OCI-LY7 (cell line): ENCODE measurements at regions not wholly inside any gene's neighbourhood (a gene's known extent, or its start where the extent isn't known, plus 50 kb on each side); places are given as distances from the start of the nearest gene placed in this dataset.

Source experiments
- BruUV-seq: library from RNA; stranded (reverse); fragments of 400-500 nt; replicated peaks from 2 replicates; lab custom pipeline; 2021; lab: Mats Ljungman, UMichigan
- CTCF ChIA-PET: fragments of 300-600 bp; sonication (Branson Sonifier 250); formaldehyde crosslinking; loops from one replicate; lab custom pipeline; 2022; ENCODE audit warnings: antibody characterized with exemption; ENCODE audit not compliant: unreplicated experiment; lab: Charles Lee
- POLR2A ChIA-PET: fragments of 300-600 bp; sonication (Branson Sonifier 250); formaldehyde crosslinking; loops from one replicate; lab custom pipeline; 2022; ENCODE audit warnings: antibody characterized with exemption; lab: Charles Lee
- DNase-seq: peaks from one replicate; pipeline ENCODE4 v3.0.0-alpha.2; 2015; ENCODE audit warnings: low spot score
- H2AFZ ChIP-seq: fragments of 200-600 bp; sonication (generic), shearing (Covaris generic); 2 replicates; pipeline ENCODE4 v1.6.1; 2014; ENCODE audit warnings: mild to moderate bottlenecking, antibody characterized with exemption, low read length, moderate library complexity
- H3K27ac ChIP-seq: fragments of 200-600 bp; sonication (generic); 2 replicates; pipeline ENCODE4 v1.5.1; 2014; ENCODE audit warnings: mixed run types, low read depth, mild to moderate bottlenecking, moderate library complexity, low read length, inconsistent platforms; ENCODE audit not compliant: poor library complexity, severe bottlenecking
- H3K36me3 ChIP-seq: fragments of 200-600 bp; sonication (generic); 2 replicates; pipeline ENCODE4 v1.6.1; 2014; ENCODE audit warnings: mild to moderate bottlenecking, antibody characterized with exemption, low read length, moderate library complexity, mixed read lengths; ENCODE audit not compliant: insufficient read depth
- H3K4me1 ChIP-seq: fragments of 200-600 bp; sonication (generic); 2 replicates; pipeline ENCODE4 v1.5.1; 2014; ENCODE audit warnings: mild to moderate bottlenecking, low read length; ENCODE audit not compliant: insufficient read depth, poor library complexity, severe bottlenecking
- H3K4me2 ChIP-seq: fragments of 200-600 bp; sonication (generic); 2 replicates; pipeline ENCODE4 v1.6.1; 2014; ENCODE audit warnings: mild to moderate bottlenecking, low read length
- H3K4me3 ChIP-seq: fragments of 200-600 bp; sonication (generic); 2 replicates; pipeline ENCODE4 v1.5.1; 2014; ENCODE audit warnings: mild to moderate bottlenecking, low read depth, low read length; ENCODE audit not compliant: poor library complexity, severe bottlenecking
- H3K79me2 ChIP-seq: fragments of 200-600 bp; sonication (generic); 2 replicates; pipeline ENCODE4 v1.6.1; 2016; ENCODE audit warnings: low read depth, mild to moderate bottlenecking, low read length, moderate library complexity, mixed read lengths; ENCODE audit not compliant: insufficient read depth
- H3K9me2 ChIP-seq: fragments of 200-600 bp; sonication (generic); 2 replicates; pipeline ENCODE4 v1.6.1; 2016; ENCODE audit warnings: mild to moderate bottlenecking, low read length, mixed read lengths; ENCODE audit not compliant: insufficient read depth
- H3K9me3 ChIP-seq: fragments of 200-600 bp; sonication (generic); 2 replicates; pipeline ENCODE4 v1.6.1; 2014; ENCODE audit warnings: mild to moderate bottlenecking, mixed run types, low read length, mixed read lengths
- H4K20me1 ChIP-seq: fragments of 200-600 bp; sonication (generic); 2 replicates; pipeline ENCODE4 v1.6.1; 2014; ENCODE audit warnings: mild to moderate bottlenecking, antibody characterized with exemption, low read length, moderate library complexity, mixed read lengths; ENCODE audit not compliant: insufficient read depth
- EZH2phosphoT487 ChIP-seq: fragments of 200-600 bp; sonication (generic); IDR thresholded peaks from 2 replicates; pipeline ENCODE4 v1.6.1; 2018; ENCODE audit warnings: low read depth, borderline replicate concordance, mild to moderate bottlenecking, mixed run types, antibody characterized with exemption, low read length, moderate library complexity, mixed read lengths
- intact Hi-C: fragments of 100-400 bp; cut with micrococcal nuclease; formaldehyde crosslinking; loops from one replicate; pipeline ENCODE4 v1.10.0; 2022; ENCODE audit not compliant: unreplicated experiment
- TF ChIP-seq, protein P1 (sequence below): fragments of 200-600 bp; sonication (generic); conservative IDR thresholded peaks from 2 replicates; pipeline ENCODE4 v1.5.1; 2014; ENCODE audit warnings: mild to moderate bottlenecking, antibody characterized with exemption, low read length, moderate library complexity, mixed read lengths

DNA sequence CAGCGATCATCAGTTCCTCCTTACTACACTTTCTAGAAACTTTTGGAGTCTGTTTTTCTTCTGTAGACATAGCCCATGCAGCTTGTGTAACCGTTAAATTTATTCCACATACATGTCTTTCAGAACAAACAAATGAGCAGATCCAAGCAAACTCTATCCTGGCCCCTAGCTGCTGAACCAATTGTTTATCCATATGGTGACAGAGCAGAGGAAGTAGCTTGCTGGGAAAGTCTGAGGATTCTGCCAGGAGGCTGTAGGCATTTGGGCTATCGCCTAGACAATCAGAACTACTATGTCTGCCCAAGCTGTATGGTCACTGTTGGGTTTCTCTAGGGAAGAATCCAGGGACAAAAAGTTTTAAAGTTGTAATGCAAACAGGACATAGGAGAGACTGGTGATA lies 343.7 kb downstream of the SPRY2 start:
- POLR2A ChIA-PET: interaction anchor here (0.6 to 0.7 kb wide), 2 partner anchors 223 to 895 kb away, joined by 3 to 6 read pairs; no protein-coding TSS in a partner anchor
- Histone ChIP-seq H3K4me3 (no peak overlapping the region), H3K27ac (no peak overlapping the region), H3K9me3 (no peaks in the 10 kb centered on the region), H2AFZ (no peak overlapping the region), H3K4me1 (no peaks in the 10 kb centered on the region), H3K79me2 (no peaks in the 10 kb centered on the region), H3K4me2 (no peak overlapping the region), H4K20me1 (no peaks in the 10 kb centered on the region), H3K9me2 (no peaks in the 10 kb centered on the region), H3K36me3 (no peaks in the 10 kb centered on the region)
- CTCF ChIA-PET: no interaction called here
- TF ChIP-seq EZH2phosphoT487: no peak
- TF ChIP-seq, protein P1, sequence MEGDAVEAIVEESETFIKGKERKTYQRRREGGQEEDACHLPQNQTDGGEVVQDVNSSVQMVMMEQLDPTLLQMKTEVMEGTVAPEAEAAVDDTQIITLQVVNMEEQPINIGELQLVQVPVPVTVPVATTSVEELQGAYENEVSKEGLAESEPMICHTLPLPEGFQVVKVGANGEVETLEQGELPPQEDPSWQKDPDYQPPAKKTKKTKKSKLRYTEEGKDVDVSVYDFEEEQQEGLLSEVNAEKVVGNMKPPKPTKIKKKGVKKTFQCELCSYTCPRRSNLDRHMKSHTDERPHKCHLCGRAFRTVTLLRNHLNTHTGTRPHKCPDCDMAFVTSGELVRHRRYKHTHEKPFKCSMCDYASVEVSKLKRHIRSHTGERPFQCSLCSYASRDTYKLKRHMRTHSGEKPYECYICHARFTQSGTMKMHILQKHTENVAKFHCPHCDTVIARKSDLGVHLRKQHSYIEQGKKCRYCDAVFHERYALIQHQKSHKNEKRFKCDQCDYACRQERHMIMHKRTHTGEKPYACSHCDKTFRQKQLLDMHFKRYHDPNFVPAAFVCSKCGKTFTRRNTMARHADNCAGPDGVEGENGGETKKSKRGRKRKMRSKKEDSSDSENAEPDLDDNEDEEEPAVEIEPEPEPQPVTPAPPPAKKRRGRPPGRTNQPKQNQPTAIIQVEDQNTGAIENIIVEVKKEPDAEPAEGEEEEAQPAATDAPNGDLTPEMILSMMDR: no peak
- no peak for DNase-seq
- no TSS peak for BruUV-seq
- intact Hi-C loops: no loop called here

- H3K9me2 ChIP-seq: no peaks in the 10 kb centered on the region
- intact Hi-C loops: no loop called here
- CTCF ChIA-PET: no interaction called here
- no peak overlapping the region for H3K27ac ChIP-seq
- H3K36me3 ChIP-seq: no peaks in the 10 kb centered on the region
- BruUV-seq: no TSS peak
- TF ChIP-seq EZH2phosphoT487: no peak
- TF ChIP-seq, protein P1: no peak
- no peaks in the 10 kb centered on the region for H3K9me3 ChIP-seq
- POLR2A ChIA-PET: no interaction called here
- no peaks in the 10 kb centered on the region for H3K79me2 ChIP-seq
- H4K20me1 ChIP-seq: no peaks in the 10 kb centered on the region
- no peak for DNase-seq
- H3K4me3 ChIP-seq: no peak overlapping the region
- no peaks in the 10 kb centered on the region for H3K4me1 ChIP-seq
- H2AFZ ChIP-seq: no peak overlapping the region
- no peak overlapping the region for H3K4me2 ChIP-seq
Measured at GRCh38 chr13:79995334-79995733, 345.6 kb downstream of the SPRY2 start.

DNA sequence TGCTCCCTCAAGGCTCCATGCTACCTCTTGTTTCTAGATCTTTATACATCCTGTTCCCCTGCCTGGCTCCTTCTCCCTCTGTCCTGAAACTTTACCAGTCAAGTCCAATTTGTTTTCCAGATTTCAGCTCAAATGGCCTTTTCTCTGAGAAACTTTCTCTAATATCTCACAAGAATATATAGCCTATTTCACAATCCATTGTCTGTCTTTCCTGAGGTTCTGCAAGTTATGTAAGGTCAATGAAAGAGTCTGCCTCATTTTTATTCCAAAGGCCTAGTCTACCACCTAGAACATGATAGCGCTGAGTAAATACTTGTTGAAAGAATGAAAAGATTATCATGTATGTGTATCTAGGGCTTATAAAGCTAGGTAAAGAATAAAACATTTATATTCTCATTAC lies 348.8 kb downstream of the SPRY2 start:
- no peaks in the 10 kb centered on the region for H3K9me2 ChIP-seq
- intact Hi-C loops: no loop called here
- H3K9me3 ChIP-seq: no peaks in the 10 kb centered on the region
- H2AFZ ChIP-seq: no peak overlapping the region
- H3K36me3 ChIP-seq: no peaks in the 10 kb centered on the region
- ChIA-PET CTCF (no interaction called here), POLR2A (interaction anchor here (0.7 kb wide), 1 partner anchor 50 kb away, joined by 4 read pairs; no protein-coding TSS in a partner anchor)
- no peak for TF ChIP-seq EZH2phosphoT487
- TF ChIP-seq, protein P1: no peak
- no peak overlapping the region for H3K27ac ChIP-seq
- H3K4me2 ChIP-seq: no peak overlapping the region
- H3K79me2 ChIP-seq: no peaks in the 10 kb centered on the region
- no peak overlapping the region for H3K4me3 ChIP-seq
- BruUV-seq: no TSS peak
- H4K20me1 ChIP-seq: no peaks in the 10 kb centered on the region
- no peak for DNase-seq
- no peaks in the 10 kb centered on the region for H3K4me1 ChIP-seq
